HG03108 (cell line): ENCODE measurements at regions not wholly inside any gene's neighbourhood (a gene's known extent, or its start where the extent isn't known, plus 50 kb on each side); places are given as distances from the start of the nearest gene placed in this dataset.

Source experiments
- ATAC-seq: cut with Tn5 transposase; IDR thresholded peaks from one replicate; pipeline ENCODE4 v1.9.1; 2021; ENCODE audit warnings: moderate library complexity; ENCODE audit not compliant: unreplicated experiment

DNA sequence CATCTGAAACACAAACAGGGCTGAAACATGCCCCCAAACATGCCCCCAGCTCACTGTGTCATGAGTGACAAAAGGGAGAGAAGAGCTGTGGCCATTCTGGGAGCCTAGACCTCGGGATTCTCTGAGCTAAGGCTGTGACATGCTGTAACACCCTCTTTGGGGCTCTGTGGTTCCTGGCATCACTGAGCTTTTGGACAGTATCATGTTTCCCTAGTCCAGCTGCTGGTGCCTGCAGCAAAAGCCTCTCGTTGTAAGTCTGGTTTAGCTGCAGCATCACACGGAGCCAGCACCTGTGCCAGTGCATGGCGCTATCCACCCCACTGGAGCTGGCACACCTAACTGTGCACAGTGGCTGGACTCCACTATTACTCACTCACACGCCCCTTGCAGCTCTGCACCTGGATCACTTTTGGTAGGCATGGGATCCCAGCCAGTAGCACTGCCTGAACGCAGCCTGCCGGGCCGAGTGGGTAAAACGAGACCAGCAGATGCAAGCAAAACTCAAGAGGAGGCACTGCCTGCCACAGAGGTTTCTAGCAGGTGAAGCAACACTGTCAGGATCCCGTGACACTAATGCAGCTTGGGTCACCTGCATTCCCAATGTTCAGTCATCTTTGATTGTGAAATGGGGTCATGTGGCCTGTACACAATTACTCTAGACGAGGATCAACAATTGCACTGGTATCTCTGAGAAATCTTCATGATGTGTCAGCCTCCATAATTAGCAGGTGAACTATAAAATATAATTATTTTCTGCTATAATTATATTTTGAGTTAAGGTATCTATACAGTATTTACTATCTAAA, 547.2 kb downstream of the ZNF804A start:
- ATAC-seq = no peak

DNA sequence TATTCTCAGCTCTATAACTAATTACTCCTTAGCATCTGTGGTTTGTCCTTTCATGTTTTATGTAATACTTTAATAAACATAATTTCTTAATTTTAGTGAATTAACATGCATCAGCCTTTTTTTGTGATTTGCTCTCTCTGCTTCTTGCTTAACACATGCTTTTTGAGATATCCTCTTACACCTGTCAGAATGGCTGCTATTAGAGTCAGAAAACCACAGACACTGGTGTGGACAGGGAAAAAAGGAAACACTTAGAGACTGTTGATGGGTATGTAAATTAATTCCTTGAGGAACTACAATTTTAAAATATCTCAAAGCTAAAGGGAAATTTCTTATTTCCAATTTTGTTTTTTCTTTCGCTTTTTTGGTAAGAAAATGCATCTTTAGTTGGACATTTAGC, 549.0 kb downstream of the ZNF804A start:
- no peak for ATAC-seq

DNA sequence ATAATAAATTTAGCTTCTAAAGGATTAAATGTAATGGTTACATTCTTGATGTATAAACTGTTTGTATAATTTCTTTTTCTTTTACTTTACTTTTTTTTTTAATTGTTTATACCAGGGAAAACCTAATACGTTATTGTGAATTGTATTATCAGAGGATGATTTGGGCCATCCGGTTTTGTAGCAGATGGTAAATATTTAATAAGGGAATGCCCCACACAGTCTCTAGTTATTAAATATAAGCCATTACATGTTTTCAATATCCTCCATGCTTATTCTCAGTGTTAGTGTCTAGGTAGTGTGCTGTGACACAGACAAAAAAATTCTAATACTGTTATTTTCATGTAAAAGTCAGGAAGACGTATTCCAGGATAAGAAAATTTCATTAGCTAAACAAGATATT, 553.9 kb downstream of the ZNF804A start:
- no peak for ATAC-seq

DNA sequence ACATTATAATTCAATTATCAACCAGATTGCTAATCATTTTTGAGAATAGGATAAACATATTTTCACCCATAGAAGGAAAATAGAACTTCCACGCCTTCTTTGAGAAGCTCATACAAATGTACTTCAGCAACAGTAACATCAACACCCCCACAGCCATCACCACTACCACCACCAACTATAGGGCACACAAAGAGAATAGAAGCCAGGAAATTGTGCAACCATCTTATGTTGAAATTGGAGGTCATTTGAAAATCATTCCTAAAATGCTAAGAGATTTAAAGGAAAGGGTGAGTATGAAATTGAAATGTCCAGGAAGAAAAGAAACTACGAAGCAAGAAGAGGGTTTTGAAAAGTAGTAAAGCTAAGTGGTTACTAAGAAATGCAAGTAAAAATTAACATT, 563.4 kb downstream of the ZNF804A start:
- no peak for ATAC-seq

DNA sequence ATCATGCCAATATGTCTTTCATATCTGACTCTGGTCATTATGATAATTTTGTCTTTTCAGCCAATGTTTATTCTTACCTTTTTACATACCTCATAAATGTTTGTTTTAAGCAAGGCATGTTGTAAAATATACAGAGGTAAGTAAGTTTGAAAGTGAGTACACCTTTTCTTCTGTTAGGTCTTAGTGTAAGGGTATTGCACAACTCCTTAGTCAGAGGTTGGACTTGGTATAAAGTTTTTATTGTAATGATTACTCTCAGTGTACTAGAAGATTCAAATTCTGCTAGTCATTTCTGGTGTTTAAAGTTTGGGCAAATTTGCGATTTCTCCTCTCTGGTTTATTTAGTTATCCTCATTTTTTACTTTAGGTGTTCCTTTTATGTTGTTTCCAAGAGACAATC, 564.3 kb upstream of the FSIP2 start:
- no peak for ATAC-seq

DNA sequence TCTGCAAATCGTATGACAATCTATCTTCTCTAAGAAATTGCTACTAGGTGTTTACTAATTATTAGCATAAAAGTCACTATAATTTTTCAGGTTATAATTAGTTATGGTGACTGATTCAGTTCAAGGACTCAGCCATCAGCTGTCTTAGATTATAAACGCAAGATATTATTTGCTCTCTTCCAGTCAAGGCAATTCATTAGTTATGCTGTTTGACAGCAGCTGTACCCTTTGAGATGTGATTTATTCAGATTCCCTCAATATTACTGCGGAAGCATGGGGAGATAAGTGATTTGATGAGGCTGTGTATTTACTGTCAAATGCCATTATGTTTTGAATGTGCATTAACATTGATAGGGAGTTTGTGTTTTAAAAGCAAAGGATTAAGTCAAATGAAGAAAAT, 558.9 kb upstream of the FSIP2 start:
- ATAC-seq = no peak

DNA sequence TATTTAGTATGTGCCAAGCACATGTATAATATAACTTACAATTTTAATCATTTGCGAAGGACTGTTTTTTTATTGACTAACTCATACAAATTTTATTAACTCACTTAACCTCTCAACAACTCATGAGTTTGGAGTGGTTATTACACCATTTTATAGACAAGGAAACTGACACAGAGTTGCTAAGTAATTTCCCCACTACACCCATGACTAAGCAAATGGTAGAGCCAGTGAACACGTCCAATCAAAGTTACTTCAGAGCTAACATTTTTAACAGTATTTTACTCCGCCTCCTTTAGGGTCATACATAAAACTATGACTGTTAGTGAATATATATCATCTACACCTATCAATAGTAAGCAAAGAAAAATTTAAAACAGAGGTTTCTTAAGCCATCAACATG, 556.7 kb upstream of the FSIP2 start:
- no peak for ATAC-seq

DNA sequence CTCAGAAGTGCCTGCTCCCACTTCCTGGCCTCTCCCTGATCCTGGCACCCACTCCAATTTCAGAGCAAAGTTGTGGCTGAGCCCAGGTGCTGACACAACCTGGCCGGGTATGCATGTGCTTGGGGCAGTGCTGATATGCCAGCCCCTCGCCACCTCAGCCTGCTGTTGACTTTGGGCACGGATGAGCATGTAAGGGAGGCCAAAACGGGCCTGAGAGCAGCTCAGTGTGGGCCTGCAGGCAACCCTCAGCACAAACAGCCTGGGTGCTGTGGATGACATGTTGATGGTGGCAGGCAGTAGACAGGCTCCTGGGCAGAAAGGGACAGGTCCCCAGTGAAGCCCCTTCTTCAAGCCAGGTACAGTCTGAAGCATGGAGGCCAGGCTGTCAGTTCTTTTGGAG, 553.6 kb upstream of the FSIP2 start:
- ATAC-seq = no peak

DNA sequence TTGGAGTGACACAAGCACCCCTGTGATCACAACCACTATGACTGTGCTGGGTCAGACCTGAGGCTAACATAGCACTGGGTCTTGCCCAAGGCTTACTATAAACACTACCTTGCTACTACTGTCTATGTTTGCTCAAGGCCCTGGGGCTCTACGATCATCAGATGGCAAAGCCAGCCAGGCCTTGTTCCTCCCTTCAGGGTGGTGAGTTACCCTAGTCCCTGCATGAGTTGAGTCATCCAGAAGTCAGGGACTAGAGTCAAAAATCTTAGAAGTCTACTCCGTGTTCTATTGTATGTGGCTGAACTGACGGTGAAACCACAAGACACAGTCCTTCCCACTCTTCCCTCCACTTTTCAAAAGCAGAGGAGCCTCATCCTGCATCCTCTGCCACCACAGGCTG, 551.2 kb upstream of the FSIP2 start:
- ATAC-seq = no peak

DNA sequence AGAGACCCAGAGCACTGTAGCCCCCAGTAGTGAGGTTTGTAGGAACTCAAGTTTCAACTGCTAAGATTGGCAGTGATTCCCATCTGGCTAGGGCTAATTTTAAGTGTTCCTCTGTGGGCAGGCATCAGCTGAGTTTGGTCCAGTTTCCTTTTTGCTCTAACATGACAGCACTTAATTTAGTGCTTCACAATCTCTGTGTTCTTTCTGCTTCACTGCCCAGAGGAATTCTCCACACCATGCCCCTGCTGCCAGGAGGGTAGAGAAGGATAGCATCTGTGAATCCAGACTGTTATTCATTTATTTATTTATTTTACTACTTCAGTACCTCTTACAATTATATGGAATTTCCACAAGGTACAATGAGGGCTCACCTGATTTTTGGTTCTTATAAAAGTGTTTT, 549.9 kb upstream of the FSIP2 start:
- ATAC-seq = no peak

DNA sequence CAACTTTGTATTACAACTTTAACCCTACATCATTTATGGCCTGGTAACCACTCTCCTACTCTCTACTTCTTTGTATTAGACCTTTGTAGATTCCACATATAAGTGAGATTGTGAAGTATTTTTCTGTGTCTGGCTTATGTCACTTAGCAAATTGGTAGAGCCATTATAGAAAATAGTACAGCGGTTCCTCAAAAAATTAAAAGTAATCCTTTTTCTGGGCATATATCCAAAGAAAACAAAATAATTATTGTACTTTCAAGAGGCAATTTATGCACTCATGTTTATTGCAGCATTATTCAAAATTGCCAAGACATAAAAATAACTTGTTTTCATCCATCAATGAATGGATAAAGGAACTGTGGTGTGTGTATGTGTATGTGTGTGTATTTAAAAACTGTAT, 537.5 kb upstream of the FSIP2 start:
- ATAC-seq = no peak

DNA sequence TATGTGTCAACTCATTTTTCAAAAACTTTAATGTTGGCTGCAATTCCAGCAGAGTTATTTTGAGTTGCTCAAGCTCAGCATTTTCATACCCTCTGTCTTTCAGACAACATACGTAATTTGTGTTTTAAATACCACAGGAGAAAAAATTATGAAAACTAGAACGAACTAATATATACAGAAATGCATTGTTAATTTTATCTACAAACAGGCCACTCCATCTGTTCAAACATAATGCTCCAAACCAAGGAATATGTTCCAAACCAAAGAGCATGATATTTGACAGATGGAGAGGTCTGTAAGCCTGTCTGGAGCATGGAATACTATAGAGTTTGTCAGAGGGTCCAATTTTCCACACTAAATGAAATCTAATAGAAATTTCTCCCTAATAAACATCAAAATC, 536.2 kb upstream of the FSIP2 start:
- no peak for ATAC-seq

DNA sequence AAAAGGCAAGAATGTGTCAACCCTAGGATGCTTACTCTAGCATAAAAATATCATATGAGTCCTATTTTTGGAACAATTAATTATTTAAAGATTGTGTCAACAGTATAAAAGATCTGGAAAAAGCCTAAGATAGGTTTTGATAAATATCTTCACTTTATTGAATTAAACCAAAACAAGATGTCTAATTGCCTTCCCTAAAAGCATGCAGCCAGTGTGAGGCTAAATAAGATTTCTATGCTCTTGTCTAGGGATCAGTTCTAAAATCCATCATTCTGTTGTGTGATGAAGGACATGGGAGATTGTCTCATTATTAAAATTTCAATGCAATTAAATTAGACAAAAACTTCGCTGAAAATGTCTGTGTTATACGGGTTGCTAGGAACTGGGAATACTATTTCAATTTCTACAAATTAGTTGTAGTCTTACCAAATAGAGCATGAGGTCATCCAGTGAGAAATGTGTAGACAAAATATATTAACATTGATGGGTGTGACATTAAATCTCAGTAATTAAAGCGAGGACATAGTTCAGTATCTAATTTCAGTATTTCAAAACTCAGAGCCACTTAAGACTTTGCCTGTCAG, 535.6 kb upstream of the FSIP2 start:
- no peak for ATAC-seq

DNA sequence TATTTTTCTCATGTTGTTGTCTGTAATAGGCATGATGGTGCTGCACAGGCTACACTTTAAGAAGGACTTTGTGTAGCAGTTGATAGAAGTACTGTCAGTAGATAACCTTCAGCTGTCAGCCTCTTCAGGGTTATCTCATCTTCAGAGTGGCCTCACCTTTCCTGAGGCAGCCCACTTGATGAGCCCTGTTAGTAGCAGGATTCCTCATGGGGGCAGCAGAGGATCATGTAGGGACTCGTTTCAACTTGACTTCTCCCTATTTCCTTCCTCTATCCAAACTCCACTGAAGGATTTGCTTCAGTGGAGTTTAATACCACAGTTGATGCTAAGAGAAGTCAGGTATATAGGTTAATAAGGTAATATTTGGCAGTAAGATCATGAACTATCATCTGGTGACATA, 530.3 kb upstream of the FSIP2 start:
- no peak for ATAC-seq

DNA sequence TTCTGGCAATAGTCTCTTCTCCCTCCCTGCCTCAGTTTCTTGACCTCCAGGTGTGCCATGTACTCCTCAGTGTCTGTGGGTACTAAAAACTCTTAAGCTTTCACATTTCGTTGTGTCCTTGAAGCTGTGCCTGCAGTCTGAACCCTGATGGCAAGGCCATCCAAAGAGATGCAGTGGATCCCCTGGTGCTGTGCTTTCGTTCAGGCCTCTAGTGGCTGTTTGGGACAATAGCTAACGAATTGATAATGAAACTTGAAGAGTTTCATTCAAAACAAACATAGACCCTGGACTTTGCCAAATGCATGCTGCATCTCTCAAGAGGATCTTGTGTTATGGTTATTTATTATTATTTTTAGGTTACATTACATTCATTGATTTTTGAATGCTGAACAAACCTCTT, 523.1 kb upstream of the FSIP2 start:
- no peak for ATAC-seq

DNA sequence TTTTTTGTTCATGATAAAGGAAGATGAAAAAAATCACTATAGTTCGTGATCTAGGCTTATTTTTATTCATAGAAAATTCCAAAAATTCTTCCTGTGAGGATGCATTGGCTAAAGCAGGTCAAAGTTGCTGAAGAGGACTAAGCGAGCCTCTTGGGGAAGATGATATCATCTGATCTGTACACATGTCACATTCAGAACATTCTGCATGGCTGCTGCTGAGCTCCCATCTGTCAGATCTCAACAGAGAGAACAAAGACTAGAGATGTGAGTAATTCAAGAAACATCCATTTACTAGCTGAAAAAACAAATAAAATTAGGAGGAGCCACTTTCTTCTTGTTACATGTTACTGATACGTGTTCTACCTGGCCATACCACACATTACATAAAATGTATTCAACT, 518.6 kb upstream of the FSIP2 start:
- no peak for ATAC-seq

DNA sequence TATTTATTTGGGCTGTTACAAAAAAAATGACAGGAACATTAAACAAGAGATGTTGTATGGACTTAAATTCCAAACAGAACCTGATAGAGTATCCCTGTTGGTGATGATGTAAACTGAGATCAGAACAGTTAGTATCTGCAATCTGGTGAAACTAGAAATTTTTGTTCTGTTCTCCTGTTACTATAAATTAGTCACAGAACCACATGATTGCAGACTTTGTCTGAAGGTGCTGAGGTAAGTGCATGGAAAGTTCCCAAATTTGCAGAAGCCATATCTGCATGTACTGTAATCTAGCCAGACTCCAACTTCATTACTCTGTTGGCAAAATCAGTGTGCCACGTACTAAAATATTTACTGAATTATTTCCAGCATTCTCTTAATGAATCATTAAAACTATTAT, 516.3 kb upstream of the FSIP2 start:
- no peak for ATAC-seq

DNA sequence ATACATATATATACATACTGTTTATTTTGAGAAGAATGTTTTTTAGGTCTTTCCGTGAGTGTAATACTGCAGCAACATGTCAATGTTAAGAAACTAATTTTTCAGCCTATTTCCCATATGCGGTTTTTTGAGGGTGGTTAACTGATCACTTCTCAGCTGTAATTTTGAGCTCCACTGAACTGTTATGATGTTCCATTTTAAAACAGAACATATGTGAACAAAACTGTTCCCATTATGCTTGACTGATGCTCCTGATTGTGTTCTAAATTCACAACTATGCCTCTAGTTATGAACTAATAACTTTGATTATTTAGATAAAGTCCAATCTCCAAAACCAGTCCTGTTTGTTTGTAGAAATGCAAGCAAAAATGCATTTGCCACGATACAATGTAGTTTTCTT, 511.2 kb upstream of the FSIP2 start:
- ATAC-seq = no peak

DNA sequence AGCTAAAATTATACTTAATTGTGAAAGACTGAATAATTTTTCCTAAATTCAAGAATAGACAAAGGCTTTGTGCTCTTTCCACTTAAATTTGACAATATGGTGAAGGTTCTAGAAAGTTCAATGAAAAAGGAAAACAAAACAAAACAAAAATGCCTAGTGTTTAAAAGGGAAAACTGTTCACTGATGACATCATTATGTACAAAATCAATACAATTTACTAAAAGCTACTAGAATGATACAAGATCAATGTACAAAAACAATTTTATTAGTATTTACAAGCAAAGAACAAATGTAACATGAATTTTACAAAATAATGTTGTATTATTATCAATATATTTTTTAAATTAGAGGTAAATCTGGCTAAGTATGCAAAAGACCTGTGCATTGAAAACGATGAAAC, 499.1 kb upstream of the FSIP2 start:
- ATAC-seq = no peak

DNA sequence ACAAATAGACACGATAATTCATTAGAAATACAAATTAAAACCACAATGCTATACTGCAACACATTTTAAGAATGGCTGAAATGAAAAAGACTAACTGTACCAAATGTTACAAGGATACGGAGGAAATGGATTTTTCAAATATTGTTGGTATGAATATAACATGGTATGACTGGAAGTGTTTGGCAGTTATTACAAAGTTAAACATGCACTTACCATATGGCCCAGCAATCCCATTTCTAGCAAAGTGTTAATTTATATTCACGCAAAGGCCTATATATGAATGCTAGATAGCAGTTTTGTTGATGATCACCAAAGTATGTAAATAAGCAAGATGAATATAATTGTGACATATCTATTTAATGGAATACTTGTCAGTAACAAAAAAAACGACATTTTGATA, 497.8 kb upstream of the FSIP2 start:
- no peak for ATAC-seq

DNA sequence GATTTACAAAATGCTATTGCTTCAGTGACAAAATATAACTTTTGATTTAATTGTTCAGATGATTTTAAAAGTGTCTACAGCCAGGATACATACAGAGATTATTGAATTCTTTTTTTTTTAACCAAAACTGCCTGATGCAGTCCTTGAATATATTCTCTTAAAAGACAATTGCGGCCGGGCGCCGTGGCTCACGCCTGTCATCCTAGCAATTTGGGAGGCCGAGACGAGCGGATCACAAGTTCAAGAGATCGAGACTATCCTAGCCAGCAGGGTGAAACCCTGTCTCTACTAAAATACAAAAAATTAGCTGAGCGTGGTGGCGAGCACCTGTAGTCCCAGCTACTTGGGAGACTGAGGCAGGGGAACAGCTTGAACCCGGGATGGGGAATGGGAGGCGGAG, 497.0 kb upstream of the FSIP2 start:
- ATAC-seq = no peak

DNA sequence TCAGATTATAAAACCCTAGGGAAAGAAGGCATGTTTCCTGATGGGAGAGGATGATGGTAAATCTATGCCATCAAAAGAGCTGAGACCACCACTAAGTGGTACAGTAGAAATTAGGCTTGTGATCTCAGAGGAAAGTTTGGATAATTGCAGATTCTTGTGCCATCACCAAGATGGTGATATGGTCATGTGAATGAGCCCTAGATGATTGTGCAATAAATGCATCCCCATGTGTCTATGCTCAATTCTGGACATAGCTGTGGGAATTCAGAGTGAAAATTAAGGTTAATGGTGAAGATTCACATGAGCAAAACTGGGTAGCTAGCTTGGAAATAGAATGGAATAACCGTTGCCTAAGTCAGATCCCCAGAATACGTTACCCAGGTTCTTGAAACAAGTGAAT, 496.1 kb upstream of the FSIP2 start:
- ATAC-seq = no peak

DNA sequence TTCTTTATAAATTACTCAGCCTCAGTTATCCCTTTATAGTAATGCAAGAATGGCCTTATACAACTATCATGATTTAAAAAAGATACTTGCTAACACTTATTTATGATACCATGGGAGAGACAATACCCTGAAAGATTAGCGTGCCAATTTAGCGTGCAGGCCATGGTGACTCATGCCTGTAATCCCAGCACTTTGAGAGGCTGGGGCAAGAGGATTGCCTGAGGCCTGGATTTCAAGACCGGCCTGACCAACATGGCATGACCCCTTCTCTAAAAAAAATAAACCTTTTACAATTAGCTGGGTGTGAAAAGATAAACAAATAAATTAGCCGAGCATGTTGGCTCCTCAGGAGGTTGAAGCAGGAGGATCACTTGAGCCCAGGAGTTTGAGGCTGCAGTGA, 493.4 kb upstream of the FSIP2 start:
- ATAC-seq = no peak
